Heart left ventricle (tissue), 13 donors: ENCODE measurements at regions not wholly inside any gene's neighbourhood (a gene's known extent, or its start where the extent isn't known, plus 50 kb on each side); places are given as distances from the start of the nearest gene placed in this dataset.

Experiments used
- POLR2A ChIP-seq, 2 donors: fragments of 450-650 bp; IDR thresholded peaks; one replicate each; pipeline ENCODE4 v1.6.1; 2017; ENCODE audit warnings: antibody characterized with exemption in 2 of 2, mild to moderate bottlenecking in 2 of 2, moderate library complexity in 2 of 2
- TF ChIP-seq, protein P1 (sequence below), 12 donors: fragments of 200-600 bp; sonication (generic) in 4 of 12; IDR thresholded peaks; one replicate each; pipeline versions ENCODE4 v1.5.0 to v1.8.0; 2018 to 2022; ENCODE audit warnings: antibody characterized with exemption in 12 of 12, mild to moderate bottlenecking in 5 of 12
- donor health status: ischemic (EF 13 %, LVEDD 7.1; RV severe dilation, severe dysfunction).
- donor health status: DM: no; HTN: yes; CAD: no.
- donor health status: DM: no; HTN: no; CAD: no.
- donor health status: ischemic (EF 25% LVEDD 6.9; RV normal size, moderate dysfunction).
- donor health status: ischemic (EF 25% LVEDD 5.7; RV mildly dilated, moderate dysfunction).
- donor health status: ischemic (EF 35%, LVEDD 5.7; RV mildly dilated, moderate dysfunction).
- donor health status: nonischemic (EF 11% LVEDD 7.7; RV severe dilation, severe dysfunction).
- donor health status: DM: yes; HTN: yes; CAD: no.
- donor health status: PGD.
- donor health status: ischemic (EF 29% LVEDD 5.4; RV normal size, mild dysfunction).
- donor health status: nonischemic (EF 23%, LVEDD 6.1; RV moderate dilation, normal function).

- TF ChIP-seq, protein P1, sequence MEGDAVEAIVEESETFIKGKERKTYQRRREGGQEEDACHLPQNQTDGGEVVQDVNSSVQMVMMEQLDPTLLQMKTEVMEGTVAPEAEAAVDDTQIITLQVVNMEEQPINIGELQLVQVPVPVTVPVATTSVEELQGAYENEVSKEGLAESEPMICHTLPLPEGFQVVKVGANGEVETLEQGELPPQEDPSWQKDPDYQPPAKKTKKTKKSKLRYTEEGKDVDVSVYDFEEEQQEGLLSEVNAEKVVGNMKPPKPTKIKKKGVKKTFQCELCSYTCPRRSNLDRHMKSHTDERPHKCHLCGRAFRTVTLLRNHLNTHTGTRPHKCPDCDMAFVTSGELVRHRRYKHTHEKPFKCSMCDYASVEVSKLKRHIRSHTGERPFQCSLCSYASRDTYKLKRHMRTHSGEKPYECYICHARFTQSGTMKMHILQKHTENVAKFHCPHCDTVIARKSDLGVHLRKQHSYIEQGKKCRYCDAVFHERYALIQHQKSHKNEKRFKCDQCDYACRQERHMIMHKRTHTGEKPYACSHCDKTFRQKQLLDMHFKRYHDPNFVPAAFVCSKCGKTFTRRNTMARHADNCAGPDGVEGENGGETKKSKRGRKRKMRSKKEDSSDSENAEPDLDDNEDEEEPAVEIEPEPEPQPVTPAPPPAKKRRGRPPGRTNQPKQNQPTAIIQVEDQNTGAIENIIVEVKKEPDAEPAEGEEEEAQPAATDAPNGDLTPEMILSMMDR (IDR thresholded peaks at IDR 0.05): no peak
- TF ChIP-seq POLR2A (IDR thresholded peaks at IDR 0.05): no peak
Observed at GRCh38 chrX:113202601-113203000, 362.0 kb upstream of the AMOT start.
